ENCODE measurements at regions not wholly inside any gene's neighbourhood (a gene's known extent, or its start where the extent isn't known, plus 50 kb on each side); places are given as distances from the start of the nearest gene placed in this dataset.
A peak's percentile ranks its signal among the peaks of the same experiment; 100 is the strongest.
"Not testable (repeated sequence)": the region's sequence is repeated elsewhere in the genome, so short reads cannot be mapped to it uniquely, and the experiment has no call there.

GRCh38 chr2:40579247-40579646 is 127.4 kb upstream of the SLC8A1 start:
- DNase-seq: no peak

- no peak for DNase-seq
Observed at GRCh38 chr2:40584432-40584831, 132.5 kb upstream of the SLC8A1 start.

GRCh38 chr2:40591774-40592173 is 139.9 kb upstream of the SLC8A1 start:
- DNase-seq: no peak

GRCh38 chr2:40592218-40592617 is 140.3 kb upstream of the SLC8A1 start:
- DNase-seq: no peak

- DNase-seq: no peak
Observed at GRCh38 chr2:40606862-40607261, 155.0 kb upstream of the SLC8A1 start.

- DNase-seq: no peak
Observed at GRCh38 chr2:40611196-40611595, 159.3 kb upstream of the SLC8A1 start.

- DNase-seq: no peak
Observed at GRCh38 chr2:40625849-40626248, 174.0 kb upstream of the SLC8A1 start.

- no peak for DNase-seq
Observed at GRCh38 chr2:40628556-40628955, 176.7 kb upstream of the SLC8A1 start.

GRCh38 chr2:40629768-40630434 is 178.0 kb upstream of the SLC8A1 start:
- DNase-seq: no peak

GRCh38 chr2:40639320-40639719 is 187.4 kb upstream of the SLC8A1 start:
- DNase-seq: peak; percentile 51

- no peak for DNase-seq
Observed at GRCh38 chr2:40642237-40642636, 190.3 kb upstream of the SLC8A1 start.

GRCh38 chr2:40642726-40643125 is 190.8 kb upstream of the SLC8A1 start:
- no peak for DNase-seq

- no peak for DNase-seq
Observed at GRCh38 chr2:40646642-40647041, 194.8 kb upstream of the SLC8A1 start.

GRCh38 chr2:40652155-40652554 is 200.3 kb upstream of the SLC8A1 start:
- no peak for DNase-seq

GRCh38 chr2:40653829-40654228 is 201.9 kb upstream of the SLC8A1 start:
- DNase-seq: no peak

GRCh38 chr2:40654346-40654745 is 202.5 kb upstream of the SLC8A1 start:
- no peak for DNase-seq

- DNase-seq: peak; percentile 59
Observed at GRCh38 chr2:40658941-40659340, 207.1 kb upstream of the SLC8A1 start.

GRCh38 chr2:40665493-40666232 is 213.8 kb upstream of the SLC8A1 start:
- DNase-seq: no peak

GRCh38 chr2:40666398-40666797 is 214.5 kb upstream of the SLC8A1 start:
- DNase-seq: peak; percentile 85

- no peak for DNase-seq
Observed at GRCh38 chr2:40668425-40668824, 216.5 kb upstream of the SLC8A1 start.

- not testable (repeated sequence) for DNase-seq
Observed at GRCh38 chr2:40676134-40676790, 224.4 kb upstream of the SLC8A1 start.

- no peak for DNase-seq
Observed at GRCh38 chr2:40680547-40680946, 228.7 kb upstream of the SLC8A1 start.

GRCh38 chr2:40690036-40690435 is 238.1 kb upstream of the SLC8A1 start:
- no peak for DNase-seq
